H9 (cell line): ENCODE measurements at regions not wholly inside any gene's neighbourhood (a gene's known extent, or its start where the extent isn't known, plus 50 kb on each side); places are given as distances from the start of the nearest gene placed in this dataset.

ENCODE experiments used
- DNase-seq: peaks from one replicate; pipeline ENCODE4 v3.0.0-alpha.2; 2017
- H2AFZ ChIP-seq: one replicate; pipeline ENCODE4 v1.6.1; 2013; ENCODE audit warnings: mild to moderate bottlenecking, low read length, control low read depth, moderate library complexity
- H2AK5ac ChIP-seq: 2 replicates; pipeline ENCODE4 v1.6.1; 2013; ENCODE audit warnings: low read length, control low read depth, mixed read lengths; ENCODE audit not compliant: insufficient read length
- H2BK120ac ChIP-seq: one replicate; pipeline ENCODE4 v1.6.1; 2013; ENCODE audit warnings: low read depth, mild to moderate bottlenecking, low read length, control low read depth, inconsistent platforms; ENCODE audit not compliant: poor library complexity, severe bottlenecking
- H2BK12ac ChIP-seq: 2 replicates; pipeline ENCODE4 v1.6.1; 2013; ENCODE audit warnings: low read length, control low read depth, mixed read lengths, low read depth; ENCODE audit not compliant: insufficient read length
- H2BK15ac ChIP-seq: 2 replicates; pipeline ENCODE4 v1.6.1; 2013; ENCODE audit warnings: low read depth, low read length, control low read depth
- H2BK20ac ChIP-seq: one replicate; pipeline ENCODE4 v1.6.1; 2013; ENCODE audit warnings: low read depth, mild to moderate bottlenecking, low read length, control low read depth, inconsistent platforms; ENCODE audit not compliant: poor library complexity, severe bottlenecking
- H2BK5ac ChIP-seq: 2 replicates; pipeline ENCODE4 v1.6.1; 2013; ENCODE audit warnings: low read length, control low read depth, mixed read lengths; ENCODE audit not compliant: insufficient read length
- H3K14ac ChIP-seq: 2 replicates; pipeline ENCODE4 v1.6.1; 2013; ENCODE audit warnings: low read length, control low read depth; ENCODE audit not compliant: insufficient read depth
- H3K18ac ChIP-seq: 2 replicates; pipeline ENCODE4 v1.6.1; 2013; ENCODE audit warnings: low read depth, mild to moderate bottlenecking, mixed read lengths, low read length, control low read depth; ENCODE audit not compliant: insufficient read length
- H3K23ac ChIP-seq: 2 replicates; pipeline ENCODE4 v1.6.1; 2013; ENCODE audit warnings: low read length, control low read depth, mixed read lengths, low read depth; ENCODE audit not compliant: insufficient read length
- H3K23me2 ChIP-seq: 2 replicates; pipeline ENCODE4 v1.6.1; 2013; ENCODE audit warnings: low read depth, mild to moderate bottlenecking, mixed read lengths, low read length, control low read depth; ENCODE audit not compliant: insufficient read length, poor library complexity, severe bottlenecking
- H3K27ac ChIP-seq: 2 replicates; pipeline ENCODE4 v1.5.1; 2013; ENCODE audit warnings: low read length, control low read depth, mixed read lengths, low read depth; ENCODE audit not compliant: insufficient read length
- H3K27me3 ChIP-seq: 2 replicates; pipeline ENCODE4 v1.6.1; 2013; ENCODE audit warnings: low read length, control low read depth, inconsistent platforms; ENCODE audit not compliant: insufficient read depth
- H3K4ac ChIP-seq: 2 replicates; pipeline ENCODE4 v1.6.1; 2013; ENCODE audit warnings: low read depth, mild to moderate bottlenecking, control low read depth, inconsistent platforms, low read length, moderate library complexity
- H3K4me1 ChIP-seq: 2 replicates; pipeline ENCODE4 v1.6.1; 2013; ENCODE audit warnings: low read length, control low read depth, inconsistent platforms; ENCODE audit not compliant: insufficient read depth
- H3K4me2 ChIP-seq: 2 replicates; pipeline ENCODE4 v1.6.1; 2013; ENCODE audit warnings: low read length, control low read depth, mixed read lengths; ENCODE audit not compliant: insufficient read length, insufficient read depth
- H3K56ac ChIP-seq: 2 replicates; pipeline ENCODE4 v1.6.1; 2013; ENCODE audit warnings: low read depth, mild to moderate bottlenecking, mixed read lengths, low read length, control low read depth; ENCODE audit not compliant: insufficient read length
- H3K79me1 ChIP-seq: 2 replicates; pipeline ENCODE4 v1.6.1; 2013; ENCODE audit warnings: low read depth, mild to moderate bottlenecking, moderate library complexity, low read length, control low read depth, inconsistent platforms; ENCODE audit not compliant: insufficient read depth, poor library complexity, severe bottlenecking
- H3K79me2 ChIP-seq: 2 replicates; pipeline ENCODE4 v1.6.1; 2013; ENCODE audit warnings: low read length, control low read depth, inconsistent platforms; ENCODE audit not compliant: insufficient read depth
- H3K9ac ChIP-seq: 2 replicates; pipeline ENCODE4 v1.6.1; 2013; ENCODE audit warnings: low read length, control low read depth, mixed read lengths; ENCODE audit not compliant: insufficient read length; ENCODE audit errors: extremely low read depth
- H3K9me3 ChIP-seq: one replicate; pipeline ENCODE4 v1.6.1; 2013; ENCODE audit warnings: low read depth, low read length, inconsistent platforms; ENCODE audit not compliant: control insufficient read depth
- H3T11ph ChIP-seq: one replicate; pipeline ENCODE4 v1.6.1; 2013; ENCODE audit warnings: mild to moderate bottlenecking, low read length, control low read depth, inconsistent platforms
- H4K20me1 ChIP-seq: one replicate; pipeline ENCODE4 v1.6.1; 2013; ENCODE audit not compliant: control insufficient read depth, insufficient read length, insufficient read depth
- H4K5ac ChIP-seq: 2 replicates; pipeline ENCODE4 v1.6.1; 2013; ENCODE audit warnings: low read depth, mild to moderate bottlenecking, mixed read lengths, low read length, control low read depth; ENCODE audit not compliant: insufficient read length
- H4K8ac ChIP-seq: replicated peaks from 2 replicates; pipeline ENCODE4 v1.6.1; 2013; ENCODE audit warnings: low read length, control low read depth, mixed read lengths, low read depth; ENCODE audit not compliant: insufficient read length
- H4K91ac ChIP-seq: 2 replicates; pipeline ENCODE4 v1.6.1; 2013; ENCODE audit warnings: low read depth, mild to moderate bottlenecking, moderate library complexity, mixed read lengths, low read length, control low read depth; ENCODE audit not compliant: insufficient read length
- H3K27ac Mint-ChIP-seq, 3 experiments: 2 replicates in 2 of 3; 3 replicates in 1 of 3; pipeline ENCODE4 v1.8.0; 2020 to 2021; ENCODE audit warnings: mixed read lengths in 3 of 3, mild to moderate bottlenecking in 1 of 3, moderate library complexity in 1 of 3
- H3K27me3 Mint-ChIP-seq: 2 replicates; pipeline ENCODE4 v1.8.0; 2021; ENCODE audit warnings: low read depth, mild to moderate bottlenecking, moderate library complexity, mixed read lengths
- H3K36me3 Mint-ChIP-seq, 3 experiments: 2 replicates in 2 of 3; 3 replicates in 1 of 3; pipeline ENCODE4 v1.8.0; 2020 to 2021; ENCODE audit warnings: low read depth in 3 of 3, mixed read lengths in 3 of 3; ENCODE audit not compliant: insufficient read depth in 1 of 3
- H3K4me1 Mint-ChIP-seq, 2 experiments: 2 replicates each; pipeline ENCODE4 v1.8.0; 2020; ENCODE audit warnings: mixed read lengths in 2 of 2
- H3K4me3 Mint-ChIP-seq, 2 experiments: 2 replicates in 1 of 2; 3 replicates in 1 of 2; pipeline ENCODE4 v1.8.0; 2020 to 2021; ENCODE audit warnings: mild to moderate bottlenecking in 2 of 2, mixed read lengths in 2 of 2, moderate library complexity in 1 of 2
- H3K9me3 Mint-ChIP-seq, 2 experiments: 2 replicates in 1 of 2; 3 replicates in 1 of 2; pipeline ENCODE4 v1.8.0; 2020; ENCODE audit warnings: mild to moderate bottlenecking in 2 of 2, mixed read lengths in 2 of 2, moderate library complexity in 1 of 2
- CTCF ChIP-seq: fragments of 200-600 bp; sonication (generic); conservative IDR thresholded peaks from 3 replicates; pipeline ENCODE4 v1.8.0; 2021; ENCODE audit warnings: antibody characterized with exemption, mild to moderate bottlenecking
- WGBS: extraction: QIAGEN DNeasy Blood & Tissue Kit; methylation state at CpG from one replicate; pipeline ENCODE4 v1.1.7; 2013; ENCODE audit warnings: missing lambda C conversion rate, low lambda C conversion rate, mixed read lengths; ENCODE audit not compliant: insufficient read length; ENCODE audit errors: extremely low coverage; 5-methylcytosine and 5-hydroxymethylcytosine counted together

- no peak overlapping the region for H3K4me3 Mint-ChIP-seq
- Histone ChIP-seq H3K9ac (no peak overlapping the region), H4K20me1 (no peaks in the 10 kb centered on the region), H2BK20ac (no peak overlapping the region), H4K91ac (no peak overlapping the region), H2BK5ac (no peak overlapping the region), H3K4me2 (no peak overlapping the region), H3K23ac (no peak overlapping the region), H2BK15ac (no peak overlapping the region), H3K27ac (no peak overlapping the region), H2BK120ac (no peak overlapping the region), H4K8ac (no peak overlapping the region), H3K27me3 (no peaks in the 10 kb centered on the region), H3K23me2 (no peaks in the 10 kb centered on the region), H2AK5ac (no peak overlapping the region), H3K14ac (no peak overlapping the region), H2BK12ac (no peak overlapping the region), H3K79me2 (no peaks in the 10 kb centered on the region), H3K9me3 (no peaks in the 10 kb centered on the region), H3K79me1 (no peaks in the 10 kb centered on the region), H2AFZ (no peak overlapping the region), H3K4me1 (no peaks in the 10 kb centered on the region), H3T11ph (no peak overlapping the region), H3K56ac (no peak overlapping the region), H3K18ac (no peak overlapping the region), H4K5ac (no peak overlapping the region), H3K4ac (no peak overlapping the region)
- WGBS, result no CpG with 5 or more reads among the region's 7 CpGs
- H3K9me3 Mint-ChIP-seq, result no peaks in the 10 kb centered on the region
- TF ChIP-seq CTCF, result no peak
- no peak for DNase-seq
- no peak overlapping the region for H3K27ac Mint-ChIP-seq
- H3K36me3 Mint-ChIP-seq, result no peaks in the 10 kb centered on the region
- no peaks in the 10 kb centered on the region for H3K27me3 Mint-ChIP-seq
- H3K4me1 Mint-ChIP-seq, result peaks cover 7 to 8% of the 10 kb centered on the region in 2 experiments
These were observed 859.1 kb downstream of the MAT2B start for GRCh38 chr5:164364237-164365208.
